Glutamatergic neuron (in vitro differentiated cells): ENCODE measurements at regions not wholly inside any gene's neighbourhood (a gene's known extent, or its start where the extent isn't known, plus 50 kb on each side); places are given as distances from the start of the nearest gene placed in this dataset.

ENCODE experiments used
- DNase-seq: peaks from one replicate; pipeline ENCODE4 v3.0.0; 2022
- H3K27ac Mint-ChIP-seq: one replicate; pipeline ENCODE4 v1.8.0; 2020; ENCODE audit warnings: mild to moderate bottlenecking, mixed read lengths, inconsistent platforms; ENCODE audit not compliant: unreplicated experiment
- H3K27me3 Mint-ChIP-seq: one replicate; pipeline ENCODE4 v1.8.0; 2020; ENCODE audit warnings: mild to moderate bottlenecking, moderate library complexity, mixed read lengths, inconsistent platforms; ENCODE audit not compliant: unreplicated experiment
- H3K36me3 Mint-ChIP-seq: one replicate; pipeline ENCODE4 v1.8.0; 2020; ENCODE audit warnings: mild to moderate bottlenecking, mixed read lengths, inconsistent platforms; ENCODE audit not compliant: unreplicated experiment
- H3K4me1 Mint-ChIP-seq: one replicate; pipeline ENCODE4 v1.8.0; 2020; ENCODE audit warnings: mild to moderate bottlenecking, low read depth, mixed read lengths, inconsistent platforms; ENCODE audit not compliant: unreplicated experiment
- H3K4me3 Mint-ChIP-seq: one replicate; pipeline ENCODE4 v1.8.0; 2020; ENCODE audit warnings: mild to moderate bottlenecking, mixed read lengths, inconsistent platforms; ENCODE audit not compliant: unreplicated experiment
- H3K9me3 Mint-ChIP-seq: one replicate; pipeline ENCODE4 v1.8.0; 2020; ENCODE audit warnings: mild to moderate bottlenecking, moderate library complexity, mixed read lengths, inconsistent platforms; ENCODE audit not compliant: unreplicated experiment
- TF ChIP-seq, protein P1 (sequence below): fragments of 200-600 bp; sonication (generic); IDR thresholded peaks from one replicate; pipeline ENCODE4 v1.5.0; 2021; ENCODE audit not compliant: partially characterized antibody, unreplicated experiment

DNA sequence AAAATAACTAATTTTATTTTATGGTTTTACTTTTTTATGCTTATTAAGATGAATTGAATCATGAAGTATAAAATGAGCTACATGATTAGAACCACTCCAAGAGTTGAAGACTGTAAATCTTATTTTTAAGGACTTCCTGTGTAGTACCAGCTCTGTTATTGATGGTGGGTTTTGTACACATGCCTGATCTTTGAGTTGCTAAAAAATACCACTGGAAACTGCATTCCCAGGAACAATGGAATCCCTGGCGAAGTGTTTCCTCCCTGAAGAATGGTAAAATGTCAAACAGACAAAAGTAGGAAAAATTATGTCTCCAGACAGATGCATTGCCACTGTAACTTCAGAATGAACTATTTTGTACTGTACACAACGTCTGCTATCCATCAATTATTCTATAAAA lies 935.4 kb upstream of the TENM3 start:
- Mint-ChIP-seq H3K4me3 (no peak overlapping the region), H3K27ac (no peak overlapping the region), H3K4me1 (no peaks in the 10 kb centered on the region), H3K36me3 (no peaks in the 10 kb centered on the region), H3K27me3 (no peaks in the 10 kb centered on the region), H3K9me3 (no peaks in the 10 kb centered on the region)
- no peak for DNase-seq
- TF ChIP-seq, protein P1, sequence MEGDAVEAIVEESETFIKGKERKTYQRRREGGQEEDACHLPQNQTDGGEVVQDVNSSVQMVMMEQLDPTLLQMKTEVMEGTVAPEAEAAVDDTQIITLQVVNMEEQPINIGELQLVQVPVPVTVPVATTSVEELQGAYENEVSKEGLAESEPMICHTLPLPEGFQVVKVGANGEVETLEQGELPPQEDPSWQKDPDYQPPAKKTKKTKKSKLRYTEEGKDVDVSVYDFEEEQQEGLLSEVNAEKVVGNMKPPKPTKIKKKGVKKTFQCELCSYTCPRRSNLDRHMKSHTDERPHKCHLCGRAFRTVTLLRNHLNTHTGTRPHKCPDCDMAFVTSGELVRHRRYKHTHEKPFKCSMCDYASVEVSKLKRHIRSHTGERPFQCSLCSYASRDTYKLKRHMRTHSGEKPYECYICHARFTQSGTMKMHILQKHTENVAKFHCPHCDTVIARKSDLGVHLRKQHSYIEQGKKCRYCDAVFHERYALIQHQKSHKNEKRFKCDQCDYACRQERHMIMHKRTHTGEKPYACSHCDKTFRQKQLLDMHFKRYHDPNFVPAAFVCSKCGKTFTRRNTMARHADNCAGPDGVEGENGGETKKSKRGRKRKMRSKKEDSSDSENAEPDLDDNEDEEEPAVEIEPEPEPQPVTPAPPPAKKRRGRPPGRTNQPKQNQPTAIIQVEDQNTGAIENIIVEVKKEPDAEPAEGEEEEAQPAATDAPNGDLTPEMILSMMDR: no peak

DNA sequence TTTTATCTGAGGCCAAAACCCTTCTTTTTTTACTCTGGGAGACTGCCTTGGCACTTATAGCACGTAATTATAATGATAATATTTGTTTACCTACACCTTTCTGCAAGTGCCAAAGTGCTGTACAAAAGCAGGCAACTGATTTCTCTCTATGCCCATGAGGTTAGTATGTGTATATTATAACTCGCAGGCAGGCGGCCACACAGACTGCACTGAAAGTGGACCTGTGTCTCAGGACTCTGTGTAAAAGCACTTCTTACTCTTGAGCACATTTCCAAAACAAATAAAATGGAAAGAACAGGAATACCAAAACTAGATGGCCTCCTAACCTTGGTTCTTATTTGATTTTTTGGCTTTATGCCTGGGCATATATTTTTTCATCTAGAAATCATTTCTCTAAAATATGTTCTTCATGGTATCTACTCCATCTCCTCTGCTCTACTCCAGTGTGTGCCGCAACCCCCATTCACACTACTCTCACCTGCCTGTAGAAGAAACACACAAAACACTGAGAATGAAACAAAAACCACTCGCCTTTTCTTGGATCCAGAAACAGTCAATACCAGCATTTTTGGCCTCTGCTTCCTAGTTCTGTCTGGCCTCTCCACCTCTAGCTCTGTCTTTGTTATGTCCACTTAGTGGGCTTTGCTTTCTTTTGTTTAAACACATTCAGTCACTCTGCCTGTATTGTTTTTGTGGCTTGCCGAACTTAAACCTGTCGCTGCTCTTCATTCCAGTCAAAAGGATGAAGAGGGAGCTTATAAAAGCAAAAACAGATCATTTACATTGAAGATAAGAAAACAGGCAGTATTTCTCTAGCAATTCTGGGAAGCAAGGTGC lies 934.5 kb upstream of the TENM3 start:
- DNase-seq: no peak
- TF ChIP-seq, protein P1: no peak

DNA sequence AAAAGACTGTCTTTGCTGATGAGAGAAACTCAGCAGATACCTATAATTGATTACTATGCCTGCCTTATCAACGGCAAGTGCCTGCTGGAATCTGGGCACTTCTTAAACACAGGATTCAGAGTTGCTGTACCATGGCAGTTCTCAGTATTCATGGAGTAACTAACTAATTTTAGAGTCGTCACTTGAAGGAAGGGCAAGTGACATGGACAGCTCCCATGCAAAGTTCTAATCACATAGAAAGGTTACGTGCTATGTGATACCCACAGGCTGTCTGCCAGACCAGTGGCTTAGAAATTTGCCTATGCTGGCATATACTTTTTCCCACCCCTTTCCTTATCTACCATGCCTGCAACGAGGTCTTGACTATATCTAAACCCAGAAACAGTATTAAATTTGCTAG lies 931.1 kb upstream of the TENM3 start:
- Mint-ChIP-seq H3K27me3 (no peaks in the 10 kb centered on the region), H3K4me3 (no peak overlapping the region), H3K4me1 (no peaks in the 10 kb centered on the region), H3K9me3 (peaks cover 2% of the 10 kb centered on the region), H3K36me3 (peaks cover 6% of the 10 kb centered on the region), H3K27ac (no peak overlapping the region)
- TF ChIP-seq, protein P1: no peak
- no peak for DNase-seq

More for the DNA sequence above, 934.5 kb upstream of the TENM3 start:
- Mint-ChIP-seq H3K27me3 (no peaks in the 10 kb centered on the region), H3K27ac (no peak overlapping the region), H3K9me3 (no peaks in the 10 kb centered on the region), H3K36me3 (no peaks in the 10 kb centered on the region), H3K4me3 (no peak overlapping the region), H3K4me1 (no peaks in the 10 kb centered on the region)

DNA sequence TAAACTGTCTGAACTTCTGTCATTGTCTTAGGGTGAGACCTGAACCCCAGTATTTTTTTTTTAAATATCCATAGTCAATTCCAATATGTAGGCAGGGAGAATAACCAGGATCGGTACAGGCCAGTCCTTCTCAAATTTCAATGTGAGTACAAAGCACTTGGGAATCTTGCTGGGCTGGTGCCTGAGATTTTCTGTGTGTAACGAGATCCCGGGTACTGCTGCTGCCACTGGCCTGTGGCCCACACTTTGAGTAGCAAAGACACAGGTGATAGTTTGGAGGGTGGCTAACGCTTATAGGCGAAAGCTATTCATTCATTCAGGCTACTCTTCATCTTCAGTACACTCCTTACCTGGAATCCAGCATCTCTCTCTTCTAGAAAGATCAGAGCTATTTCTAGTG lies 923.6 kb upstream of the TENM3 start:
- Mint-ChIP-seq H3K27ac (no peak overlapping the region), H3K27me3 (peaks cover 2% of the 10 kb centered on the region), H3K36me3 (peaks cover 3% of the 10 kb centered on the region), H3K4me1 (no peaks in the 10 kb centered on the region), H3K4me3 (no peak overlapping the region), H3K9me3 (no peaks in the 10 kb centered on the region)
- TF ChIP-seq, protein P1: no peak
- no peak for DNase-seq

DNA sequence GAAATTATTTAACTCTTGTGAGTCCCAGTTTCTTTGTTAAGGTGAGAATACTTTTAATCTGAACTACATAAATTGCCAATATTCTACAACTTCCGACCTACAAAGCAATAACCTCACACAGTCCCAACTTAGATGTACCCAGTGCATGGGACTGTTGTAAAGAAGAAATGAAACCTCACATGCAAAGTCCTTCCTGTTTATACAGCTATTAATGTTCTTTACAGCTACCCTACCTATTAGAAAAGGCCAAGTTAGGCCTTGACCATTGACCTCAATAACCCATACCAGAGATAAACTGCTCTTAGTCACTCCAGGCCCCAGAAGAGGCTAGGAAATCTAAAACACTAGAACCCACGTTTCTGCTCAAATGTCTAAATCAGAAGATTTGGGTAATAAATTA lies 920.1 kb upstream of the TENM3 start:
- Mint-ChIP-seq H3K4me3 (no peak overlapping the region), H3K27ac (no peak overlapping the region), H3K4me1 (no peaks in the 10 kb centered on the region), H3K36me3 (no peaks in the 10 kb centered on the region), H3K9me3 (no peaks in the 10 kb centered on the region), H3K27me3 (peaks cover 2% of the 10 kb centered on the region)
- DNase-seq: no peak
- TF ChIP-seq, protein P1: no peak
